GM08714 (cell line): ENCODE measurements at regions not wholly inside any gene's neighbourhood (a gene's known extent, or its start where the extent isn't known, plus 50 kb on each side); places are given as distances from the start of the nearest gene placed in this dataset.
"Not testable (repeated sequence)": the region's sequence is repeated elsewhere in the genome, so short reads cannot be mapped to it uniquely, and the experiment has no call there.

Experiments
- H3K4me3 ChIP-seq: fragments of 200-500 bp; sonication (Bioruptor generic); 2 replicates; pipeline ENCODE4 v1.5.1; 2014; ENCODE audit warnings: mild to moderate bottlenecking, low read length, inconsistent platforms
- ZNF274 ChIP-seq: IDR thresholded peaks from 2 replicates; pipeline ENCODE4 v1.6.1; 2012; ENCODE audit warnings: mild to moderate bottlenecking, low read depth, low read length

DNA sequence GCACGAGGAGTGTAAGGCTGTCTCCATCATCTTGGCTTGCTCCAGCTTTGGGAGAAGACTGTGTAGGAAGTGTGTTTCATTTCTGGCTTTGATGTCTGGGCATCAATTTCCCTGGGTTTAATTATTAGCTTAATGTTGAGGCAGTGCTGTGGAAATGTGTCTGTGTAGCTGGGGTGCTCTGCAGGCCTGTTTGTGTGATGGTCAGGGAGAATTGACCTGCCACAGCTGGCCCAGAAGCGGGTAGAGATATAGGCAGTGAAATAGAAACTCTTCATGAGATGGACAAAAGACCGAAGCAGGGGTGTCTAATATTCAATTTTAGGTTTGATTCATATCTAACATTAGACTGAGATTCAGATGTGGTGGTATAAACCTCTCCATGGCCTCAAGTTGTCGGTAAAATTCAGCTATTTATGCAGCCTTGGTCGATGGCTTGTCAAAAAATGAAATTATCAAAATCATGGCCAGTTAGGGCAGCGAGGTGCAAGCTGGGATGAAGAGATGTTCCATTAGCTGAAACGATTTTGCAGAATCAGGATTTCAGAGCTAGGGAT lies 95.3 kb upstream of the SNX9 start:
- H3K4me3 ChIP-seq = no peak overlapping the region
- no peak for TF ChIP-seq ZNF274

DNA sequence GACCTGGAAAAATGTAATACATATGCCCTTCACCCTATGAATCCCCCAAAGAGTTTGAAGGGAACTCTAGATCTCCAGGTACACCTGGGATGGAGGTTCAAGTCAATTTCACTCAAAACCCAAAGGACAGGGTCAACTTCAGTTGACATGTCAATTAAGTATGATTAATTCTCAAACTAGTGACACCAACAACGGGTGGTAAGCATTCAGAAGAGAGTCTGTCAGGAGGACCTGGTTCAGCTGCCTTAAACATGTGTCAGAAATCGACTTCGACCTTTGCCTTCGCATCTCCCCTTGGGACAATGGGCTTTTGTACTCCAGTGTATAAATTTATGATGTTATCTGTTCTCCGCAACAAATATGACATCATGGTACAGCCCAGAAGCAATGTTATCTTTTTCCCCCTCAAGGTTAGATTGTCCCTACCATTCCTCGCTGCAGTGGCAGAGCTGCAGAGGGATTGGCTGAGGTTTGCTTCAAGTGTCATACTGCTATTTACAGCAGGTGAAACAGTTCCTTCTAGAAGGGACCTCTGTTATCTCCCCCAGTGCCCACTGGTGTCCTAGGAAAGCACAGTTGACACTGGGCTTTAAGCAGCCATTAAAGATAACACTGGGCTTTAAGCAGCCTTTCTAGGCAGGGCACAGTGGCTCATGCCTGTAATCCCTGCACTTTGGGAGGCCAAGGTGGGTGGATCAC lies 94.7 kb upstream of the SNX9 start:
- H3K4me3 ChIP-seq = no peak overlapping the region
- TF ChIP-seq ZNF274 = no peak

DNA sequence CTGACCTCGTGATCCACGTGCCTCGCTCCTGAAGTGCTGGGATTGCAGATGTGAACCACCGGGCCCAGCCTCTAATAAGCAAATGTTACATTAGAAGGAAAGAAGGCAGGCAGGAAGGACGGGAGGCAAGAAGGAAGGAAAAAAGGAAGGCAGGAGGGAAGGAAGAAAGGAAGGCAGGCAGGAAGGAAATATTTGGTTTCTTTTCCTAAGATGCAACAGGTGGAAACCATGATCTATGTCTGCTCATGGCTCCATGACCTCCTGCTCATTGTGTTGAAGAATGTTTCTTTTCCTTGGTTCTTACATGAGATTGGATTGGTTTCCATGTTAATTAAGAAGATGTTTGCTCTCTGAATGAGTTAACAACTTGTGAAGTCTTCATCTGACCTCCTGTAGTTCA lies 91.8 kb upstream of the SNX9 start:
- no peak overlapping the region for H3K4me3 ChIP-seq
- no peak for TF ChIP-seq ZNF274

DNA sequence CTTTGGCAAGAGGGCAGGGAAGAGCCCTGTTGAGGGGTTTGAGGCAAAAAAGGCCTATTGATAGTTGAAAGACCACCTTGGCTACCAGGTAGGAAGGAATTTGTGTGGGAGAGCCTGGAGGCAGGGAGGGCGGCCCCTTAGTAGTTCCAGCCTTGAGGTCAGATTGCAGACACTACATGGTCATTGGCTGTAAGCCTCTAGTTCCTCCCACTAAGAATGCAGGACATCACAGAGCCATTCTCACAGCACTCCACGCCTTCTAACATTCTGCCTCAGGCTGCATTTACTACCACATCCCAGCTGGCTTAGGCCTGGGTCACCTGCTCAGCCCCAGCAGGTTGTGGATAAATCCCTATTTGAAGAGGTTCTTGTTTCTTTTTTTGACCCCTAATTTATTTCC lies 91.0 kb upstream of the SNX9 start:
- no peak for TF ChIP-seq ZNF274
- H3K4me3 ChIP-seq = no peak overlapping the region

DNA sequence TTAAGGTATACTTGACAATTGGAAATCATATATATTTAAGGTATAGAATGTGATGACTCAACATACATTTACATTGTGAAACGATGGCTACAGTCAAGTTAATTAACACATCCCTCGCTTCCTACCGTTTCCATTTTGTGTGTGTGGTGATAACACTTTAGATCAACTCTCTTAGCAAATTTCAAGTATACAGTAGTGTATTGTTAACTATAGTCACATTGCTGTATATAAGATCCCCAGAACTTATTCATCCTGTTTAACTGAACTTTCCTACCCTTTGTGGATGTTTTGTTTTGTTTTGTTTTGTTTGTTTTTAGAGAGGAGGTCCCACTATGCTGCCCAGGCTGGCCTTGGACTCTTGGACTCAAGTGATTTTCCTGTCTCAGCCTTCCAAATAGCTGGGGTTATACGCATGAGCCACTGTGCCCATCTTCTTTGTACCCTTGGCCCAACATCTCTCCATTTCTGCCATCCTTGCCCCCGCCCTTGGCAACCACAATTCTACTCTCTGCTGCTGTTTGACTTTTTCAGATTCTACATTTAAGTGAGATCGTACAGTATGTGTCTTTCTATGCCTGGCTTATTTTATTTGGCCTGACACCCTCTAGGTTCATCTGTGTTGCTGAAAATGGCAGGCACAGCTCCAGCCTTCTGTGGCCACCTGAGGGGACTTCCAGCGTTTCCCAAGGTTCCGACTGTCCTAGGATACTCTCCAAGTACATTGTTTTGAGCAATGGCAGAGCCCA lies 90.5 kb upstream of the SNX9 start:
- no peak for TF ChIP-seq ZNF274
- no peak overlapping the region for H3K4me3 ChIP-seq

DNA sequence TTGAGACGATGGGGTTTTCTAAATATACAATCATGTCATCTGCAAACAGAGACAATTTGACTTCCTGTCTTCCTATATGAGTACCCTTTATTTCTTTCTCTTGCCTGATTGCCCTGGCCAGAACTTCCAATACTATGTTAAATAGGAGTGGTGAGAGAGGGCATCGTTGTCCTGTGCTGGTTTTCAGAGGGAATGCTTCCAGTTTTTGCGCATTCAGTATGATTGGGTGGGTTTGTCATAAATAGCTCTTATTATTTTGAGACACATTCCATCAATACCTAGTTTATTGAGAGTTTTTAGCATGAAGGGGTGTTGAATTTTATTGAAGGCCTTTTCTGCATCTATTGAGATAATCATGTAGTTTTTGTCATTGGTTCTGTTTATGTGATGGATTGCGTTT lies 86.5 kb upstream of the SNX9 start:
- not testable (repeated sequence) for H3K4me3 ChIP-seq

DNA sequence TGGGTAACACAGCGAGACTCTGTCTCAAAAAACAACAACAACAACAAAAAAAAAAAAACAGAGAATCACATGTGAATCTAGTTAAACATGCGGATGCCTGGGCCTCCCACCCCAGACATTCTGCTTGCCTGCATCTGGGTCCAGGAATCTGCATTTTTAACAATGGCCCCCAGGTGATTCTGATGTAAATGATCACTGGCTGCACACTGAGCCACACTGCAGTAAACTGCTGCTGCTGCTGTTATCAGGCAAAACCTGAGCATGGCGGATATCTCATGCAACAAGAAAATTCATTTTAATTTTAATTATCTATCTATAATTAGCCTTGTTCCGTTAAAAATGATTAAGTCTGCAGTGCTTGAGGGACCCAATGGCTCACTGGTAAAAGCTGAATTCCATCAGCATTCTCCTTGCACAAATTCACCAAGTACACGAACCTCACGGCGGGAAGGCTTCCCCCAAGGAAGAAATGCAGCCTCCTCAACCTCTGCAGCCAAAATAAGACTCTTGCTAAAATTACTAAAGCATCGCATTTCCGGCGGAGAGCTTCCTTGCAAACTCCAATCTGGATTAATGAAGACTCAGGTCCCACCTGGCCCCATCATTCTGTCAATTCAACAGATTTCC lies 81.6 kb upstream of the SNX9 start:
- H3K4me3 ChIP-seq = no peak overlapping the region
- no peak for TF ChIP-seq ZNF274

DNA sequence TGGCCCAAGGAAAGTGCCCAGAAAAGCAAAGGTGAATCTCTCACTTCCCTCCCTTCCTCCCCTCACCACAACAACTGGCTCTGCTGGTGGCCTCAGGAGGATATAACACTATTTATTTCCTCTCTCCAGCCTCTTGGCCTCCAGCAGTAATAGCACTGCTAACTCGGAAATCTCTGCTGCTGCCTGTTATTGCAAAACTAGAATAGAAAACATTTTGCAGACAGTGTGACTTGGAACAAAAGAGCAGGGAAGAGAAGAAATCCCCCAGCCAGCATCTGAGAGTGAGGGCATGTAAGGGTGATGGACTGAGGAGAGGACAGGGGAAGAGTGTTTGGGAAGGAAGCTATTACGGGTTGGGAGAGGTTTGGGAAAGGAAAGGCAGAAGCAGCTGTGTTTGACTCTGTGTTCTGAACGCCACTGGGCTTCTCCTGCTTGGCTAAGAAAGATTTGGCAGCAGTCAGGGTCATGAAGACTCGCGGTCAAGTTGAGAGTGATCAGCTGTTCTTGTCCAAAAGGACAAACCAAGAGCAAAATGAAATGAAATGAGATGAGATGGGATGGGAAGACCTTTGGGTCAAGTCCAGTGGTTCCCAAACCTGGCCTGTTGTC lies 81.0 kb upstream of the SNX9 start:
- TF ChIP-seq ZNF274 = no peak
- no peak overlapping the region for H3K4me3 ChIP-seq

DNA sequence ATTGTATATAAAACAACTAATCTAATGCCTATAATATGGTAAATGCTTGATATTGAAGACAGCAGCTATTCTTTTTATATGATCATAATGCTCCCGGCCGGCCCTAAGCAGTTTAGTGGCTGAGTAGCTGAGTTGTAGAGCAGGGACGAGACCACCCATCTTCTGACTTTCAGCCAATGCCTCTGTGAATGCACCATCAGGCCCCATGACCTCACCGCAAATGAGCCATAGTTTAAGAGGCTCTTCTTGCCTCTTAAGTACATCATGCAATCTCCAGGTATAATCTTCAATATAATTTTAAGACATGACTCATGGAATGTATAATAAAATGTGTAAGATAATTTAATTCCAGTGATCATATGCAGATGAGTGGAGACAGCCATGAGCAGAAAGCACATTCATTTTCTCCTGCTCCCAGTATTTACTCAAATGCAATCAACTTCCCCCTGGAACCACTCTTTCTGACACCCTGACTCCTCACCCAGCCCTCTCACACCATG lies 78.9 kb upstream of the SNX9 start:
- no peak for TF ChIP-seq ZNF274
- H3K4me3 ChIP-seq = no peak overlapping the region

DNA sequence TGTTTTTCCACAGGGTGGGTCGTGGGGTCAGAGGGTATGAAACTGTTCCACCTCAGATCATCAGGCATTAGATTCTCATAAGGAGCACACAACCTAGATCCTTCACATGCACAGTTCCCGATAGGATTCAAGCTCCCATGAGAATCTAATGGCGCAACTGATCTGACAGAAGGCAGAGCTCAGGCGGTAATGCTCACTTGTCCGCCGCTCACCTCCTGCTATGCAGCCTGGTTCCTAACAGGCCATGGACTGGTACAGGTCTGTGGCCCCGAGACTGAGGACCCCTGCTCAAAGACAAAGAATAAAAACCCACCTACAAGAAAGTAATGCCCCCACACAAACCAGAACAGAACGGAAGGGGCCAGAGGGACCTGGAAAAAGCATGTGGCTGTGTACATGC lies 76.1 kb upstream of the SNX9 start:
- H3K4me3 ChIP-seq = no peak overlapping the region
- no peak for TF ChIP-seq ZNF274

DNA sequence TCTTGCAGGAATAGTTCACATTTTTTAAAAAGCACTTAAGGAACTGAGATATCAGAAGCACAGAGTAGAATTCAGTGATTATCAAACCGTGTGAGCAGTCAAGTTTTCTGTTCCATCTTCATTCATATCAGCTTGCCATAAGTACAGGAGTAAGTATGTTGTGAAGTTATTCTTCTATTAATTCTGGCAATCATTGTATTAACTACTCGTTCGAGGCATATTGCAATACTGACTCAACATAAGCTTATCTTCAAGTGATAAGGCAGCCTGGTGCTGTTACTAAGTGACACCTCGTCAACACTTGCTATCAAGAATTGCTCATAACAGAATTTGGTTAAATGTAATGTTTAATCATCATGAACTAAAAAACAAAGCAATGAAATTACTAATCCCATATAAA lies 75.7 kb upstream of the SNX9 start:
- H3K4me3 ChIP-seq = no peak overlapping the region
- no peak for TF ChIP-seq ZNF274

DNA sequence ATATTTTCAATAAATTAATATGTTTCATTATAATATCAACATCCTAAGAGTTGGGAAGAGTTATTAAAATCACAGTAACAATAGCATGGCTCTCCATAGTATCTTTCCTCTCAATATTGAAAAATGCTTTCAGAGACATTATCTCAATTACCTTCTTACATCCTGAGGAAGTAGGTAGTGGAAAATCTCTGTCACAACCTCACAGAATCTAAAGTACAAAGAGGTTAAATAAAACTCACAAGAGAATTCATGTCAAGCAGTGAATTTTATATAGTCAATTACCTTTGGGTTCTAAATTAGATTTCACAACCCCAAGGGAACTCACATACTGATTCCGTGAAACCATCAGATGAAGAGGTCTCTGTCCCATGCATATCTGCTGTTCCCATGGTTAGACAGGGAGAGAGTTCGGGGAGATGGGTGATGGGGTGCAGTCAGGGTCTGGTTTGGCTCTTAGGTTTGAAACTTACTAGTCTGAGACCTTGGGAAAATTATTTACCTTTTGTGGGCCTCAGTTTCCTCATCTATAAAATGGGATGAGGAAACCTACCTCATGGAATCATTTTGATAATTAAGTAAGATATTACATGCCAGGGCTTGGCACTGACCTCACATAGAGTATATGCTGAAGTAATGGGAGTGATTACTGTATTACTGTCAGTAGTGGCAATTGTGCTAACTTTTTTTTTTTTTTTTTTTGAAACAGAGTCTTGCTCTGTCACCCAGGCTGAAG lies 74.0 kb upstream of the SNX9 start:
- no peak for TF ChIP-seq ZNF274
- no peak overlapping the region for H3K4me3 ChIP-seq

DNA sequence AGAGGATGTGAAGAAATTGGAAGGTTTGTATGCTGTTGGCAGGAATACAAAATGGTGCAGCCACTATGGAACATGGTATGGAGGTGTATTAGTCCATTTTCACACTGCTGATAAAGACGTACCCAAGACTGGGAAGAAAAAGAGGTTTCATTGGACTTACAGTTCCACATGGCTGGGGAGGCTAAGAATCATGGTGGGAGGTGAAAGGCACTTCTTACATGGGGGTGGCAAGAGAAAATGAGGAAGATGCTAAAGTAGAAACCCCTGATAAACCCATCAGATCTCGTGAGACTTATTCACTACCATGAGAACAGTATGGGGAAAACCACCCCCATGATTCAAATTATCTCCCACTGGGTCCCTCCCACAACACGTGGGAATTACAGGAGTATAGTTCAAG lies 72.1 kb upstream of the SNX9 start:
- not testable (repeated sequence) for H3K4me3 ChIP-seq

DNA sequence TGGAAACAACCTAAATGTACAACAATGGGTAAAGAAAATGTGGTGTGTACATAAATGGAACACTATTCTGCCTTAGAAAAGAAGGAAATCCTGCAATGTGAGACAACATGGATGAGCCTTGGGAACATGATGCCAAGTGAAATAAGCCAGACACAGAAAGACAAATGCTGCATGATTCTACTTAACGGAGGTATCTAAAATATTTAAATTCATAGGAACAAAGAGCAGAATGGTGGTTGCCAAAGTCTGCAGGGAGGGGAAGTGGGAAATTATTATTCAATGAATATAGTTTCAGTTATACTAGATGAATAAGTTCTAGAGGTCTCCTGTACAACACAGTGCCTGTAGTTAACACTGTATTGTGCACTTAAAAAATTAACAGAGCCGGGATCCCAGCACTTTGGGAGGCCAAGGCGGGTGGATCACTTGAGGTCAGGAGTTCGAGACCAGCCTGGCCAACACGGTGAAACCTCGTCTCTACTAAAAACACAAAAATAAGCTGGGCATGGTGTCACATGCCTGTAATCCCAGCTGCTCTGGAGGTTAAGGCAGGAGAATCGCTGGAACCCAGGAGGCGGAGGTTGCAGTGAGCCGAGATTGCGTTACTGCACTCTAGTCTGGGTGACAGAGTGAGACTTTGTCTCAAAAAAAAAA lies 71.4 kb upstream of the SNX9 start:
- no peak overlapping the region for H3K4me3 ChIP-seq
- TF ChIP-seq ZNF274 = no peak

DNA sequence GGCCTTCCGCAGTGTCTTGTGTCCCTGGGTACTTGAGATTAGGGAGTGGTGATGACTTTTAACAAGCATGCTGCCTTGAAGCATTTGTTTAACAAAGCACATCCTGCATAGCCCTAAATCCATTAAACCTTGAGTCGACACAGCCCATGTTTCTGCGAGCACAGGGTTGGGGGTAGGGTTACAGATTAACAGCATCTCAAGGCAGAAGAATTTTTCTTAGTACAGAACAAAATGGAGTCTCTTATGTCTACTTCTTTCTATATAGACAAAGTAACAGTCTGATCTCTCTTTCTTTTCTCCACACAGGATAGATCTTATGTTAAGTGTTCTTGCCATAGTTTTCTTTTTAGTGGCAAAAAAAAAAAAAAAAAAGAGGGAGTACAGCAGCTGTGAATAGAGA lies 70.2 kb upstream of the SNX9 start:
- H3K4me3 ChIP-seq = not testable (repeated sequence)
